C1 segment of cervical spinal cord (tissue), 14 donors: ENCODE measurements at regions not wholly inside any gene's neighbourhood (a gene's known extent, or its start where the extent isn't known, plus 50 kb on each side); places are given as distances from the start of the nearest gene placed in this dataset.
"Not testable (repeated sequence)": the region's sequence is repeated elsewhere in the genome, so short reads cannot be mapped to it uniquely, and the experiment has no call there.

Experiments
- DNase-seq, 14 donors: peaks; one replicate each; lab custom pipeline; 2025; lab: John Stamatoyannopoulos, UW

DNA sequence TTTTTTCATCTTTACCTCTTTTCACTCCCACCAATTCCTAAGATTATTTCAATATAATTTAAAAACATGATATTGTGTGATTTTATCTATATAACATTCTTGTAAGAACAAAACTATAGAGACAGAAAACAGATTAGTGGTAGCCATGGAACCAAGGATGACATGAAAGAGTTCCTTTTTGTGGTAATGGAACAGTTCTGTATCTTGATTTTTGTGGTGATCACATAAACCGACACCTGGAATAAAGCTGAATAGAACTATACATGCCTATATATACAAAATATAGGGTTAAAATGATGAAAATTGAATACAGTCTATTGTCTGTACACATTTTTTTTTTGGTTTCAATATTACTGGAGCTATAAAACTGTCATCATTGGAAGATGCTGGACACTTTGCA, 945.4 kb downstream of the SI start:
- DNase-seq, result no peak

DNA sequence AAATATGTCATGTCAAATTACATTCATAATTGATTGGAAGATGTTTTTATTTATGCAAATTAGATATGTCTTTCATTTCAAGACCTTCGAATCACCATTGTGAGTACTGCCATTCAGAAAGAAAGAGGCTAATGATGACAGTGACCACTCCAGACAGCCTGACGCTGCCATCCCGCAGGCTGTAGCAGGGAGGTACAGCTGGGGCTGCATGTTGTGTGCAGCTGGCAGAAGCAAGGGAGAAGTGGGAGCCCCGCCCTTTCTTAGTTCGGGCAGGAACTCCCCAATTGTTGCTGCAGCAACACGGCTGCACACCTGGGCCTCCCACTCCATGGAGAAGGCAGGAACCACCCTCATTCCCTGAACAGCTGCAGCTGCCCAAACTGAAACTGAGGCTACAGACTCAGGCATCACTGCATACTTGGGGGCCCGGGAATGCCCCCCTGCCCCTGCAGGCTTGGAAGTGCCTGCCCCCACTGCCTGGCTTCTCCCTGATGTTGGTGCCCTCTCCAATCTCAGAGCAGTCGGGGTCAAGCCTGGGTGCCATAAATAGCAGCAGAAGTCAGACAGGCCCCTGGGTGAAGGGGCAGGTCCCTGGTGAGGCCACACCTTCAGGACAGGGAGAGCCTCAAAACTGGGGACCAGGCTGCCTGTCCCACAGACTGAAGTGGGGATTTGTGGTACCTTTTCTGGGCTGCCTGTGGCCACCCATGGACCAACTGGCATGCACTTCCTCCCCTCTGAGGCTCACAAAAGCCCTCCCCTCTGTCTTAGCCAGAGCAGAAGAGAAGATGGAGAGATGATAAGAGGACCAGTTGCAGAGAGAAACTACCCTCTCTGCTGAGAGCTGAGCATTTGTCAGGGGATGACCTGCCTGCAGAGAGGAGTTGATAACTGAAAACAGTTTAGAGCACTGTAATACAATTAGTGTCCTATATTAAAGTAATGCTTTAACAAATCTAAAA, 964.6 kb downstream of the SI start:
- DNase-seq, result no peak

DNA sequence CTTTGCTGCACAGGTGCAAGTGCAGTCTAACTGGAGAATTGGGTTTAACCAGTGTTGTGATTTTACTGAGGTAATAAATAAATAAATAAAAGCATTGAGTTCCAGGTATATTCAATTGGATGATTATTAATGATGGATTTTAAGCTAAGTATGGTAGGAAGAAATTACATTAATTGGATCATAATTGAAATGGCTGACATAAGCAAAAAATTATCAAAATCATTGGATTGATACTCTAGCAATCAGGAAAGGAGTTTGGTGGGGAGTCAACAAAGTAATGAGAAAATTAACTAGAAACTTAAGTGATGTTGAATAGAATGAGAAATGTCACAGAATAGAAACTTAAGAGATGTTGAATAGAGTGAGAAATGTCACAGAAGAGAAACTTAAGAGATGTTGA, 981.9 kb downstream of the SI start:
- no peak for DNase-seq

DNA sequence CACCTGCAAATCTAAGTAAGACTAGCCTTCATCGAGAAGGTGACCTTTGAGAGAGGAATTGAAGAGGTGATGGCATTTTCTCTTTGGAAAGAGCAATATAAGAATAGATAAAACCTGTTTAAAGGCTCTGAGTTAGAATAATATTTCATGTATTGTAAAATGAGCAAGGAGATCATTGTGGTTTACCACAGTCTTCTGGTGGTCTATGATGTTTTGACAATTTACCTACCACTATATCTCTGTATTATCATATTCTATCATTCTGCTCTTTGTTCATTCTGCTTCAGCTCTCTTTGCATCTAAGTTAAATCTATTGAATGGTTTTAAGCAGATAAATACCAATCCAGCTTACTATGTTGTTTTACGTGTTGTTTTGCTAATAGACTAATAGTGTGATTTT, 982.3 kb downstream of the SI start:
- DNase-seq, result no peak

DNA sequence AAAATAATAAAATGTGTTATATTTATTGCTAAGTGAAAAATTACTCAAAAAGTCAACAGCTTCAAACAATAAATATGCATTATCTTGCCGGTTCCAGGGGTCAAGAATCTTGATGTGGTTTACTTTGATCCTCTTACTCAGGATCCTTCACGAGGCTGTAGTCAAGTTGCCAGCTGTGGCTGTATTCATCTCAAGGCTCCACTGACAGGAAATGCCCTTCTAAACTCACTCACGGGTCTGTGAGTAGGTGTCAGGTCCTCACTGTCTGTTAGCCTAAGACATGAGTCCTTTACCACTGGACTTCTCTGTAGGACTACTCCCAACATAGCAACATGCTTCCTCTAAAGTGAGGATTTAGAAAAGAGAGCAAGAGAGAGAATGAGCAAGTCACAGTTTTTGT, 983.0 kb downstream of the SI start:
- no peak for DNase-seq

DNA sequence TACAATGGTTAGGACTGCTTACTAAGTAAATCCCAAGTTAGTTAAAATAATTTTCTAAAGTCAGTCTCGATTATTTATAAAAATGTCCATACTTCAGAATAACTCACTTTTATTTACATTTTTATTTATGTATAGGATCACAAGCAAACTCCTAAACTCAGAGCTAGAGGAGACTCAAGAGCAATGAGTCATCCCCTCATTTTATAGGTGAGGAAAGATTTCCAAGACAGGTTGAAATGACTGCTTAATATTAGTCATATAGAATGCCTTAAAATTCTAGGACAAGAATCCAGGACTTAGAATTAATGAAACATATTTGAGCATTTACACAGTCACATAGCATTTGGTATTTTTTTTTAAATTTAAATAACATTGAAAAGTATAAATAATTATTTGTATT, 983.8 kb downstream of the SI start:
- no peak for DNase-seq

DNA sequence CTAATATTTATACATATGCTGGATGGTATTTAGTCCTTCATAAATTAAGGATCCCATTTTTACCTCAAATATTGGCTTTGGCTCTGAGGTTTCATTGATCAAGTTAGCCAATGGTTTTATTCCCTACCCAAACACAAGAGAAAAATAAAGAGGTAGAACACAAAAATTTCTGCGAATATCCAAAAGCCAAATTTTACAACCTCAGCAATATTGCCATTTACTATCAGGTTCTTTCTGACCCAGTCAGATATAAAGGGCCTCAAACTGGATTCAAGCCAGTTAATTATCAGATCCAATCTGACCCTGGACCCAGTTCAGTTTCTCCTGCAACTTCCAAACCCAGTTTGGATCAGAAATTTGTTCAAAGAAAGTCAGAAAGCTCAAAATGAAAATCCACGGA, 998.1 kb downstream of the SI start:
- no peak for DNase-seq

DNA sequence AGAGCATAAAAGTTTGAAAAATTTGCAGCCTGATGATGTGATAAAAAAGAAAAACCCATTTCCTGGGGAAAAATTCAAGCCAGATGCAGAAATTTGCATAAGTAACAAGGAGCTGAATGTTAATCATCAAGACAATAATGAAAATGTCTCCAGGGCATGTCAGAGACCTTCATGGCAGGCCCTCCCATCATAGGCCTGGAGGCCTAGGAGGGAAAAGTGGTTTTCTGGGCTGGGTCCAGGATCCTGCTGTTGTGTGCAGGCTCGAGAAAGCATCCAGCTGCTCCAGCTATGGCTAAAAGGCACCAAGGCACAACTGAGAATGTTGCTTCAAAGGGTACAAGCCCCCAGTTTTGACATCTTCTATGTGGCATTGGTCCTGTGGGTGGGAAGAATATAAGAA, 1014.0 kb downstream of the SI start:
- no peak for DNase-seq

DNA sequence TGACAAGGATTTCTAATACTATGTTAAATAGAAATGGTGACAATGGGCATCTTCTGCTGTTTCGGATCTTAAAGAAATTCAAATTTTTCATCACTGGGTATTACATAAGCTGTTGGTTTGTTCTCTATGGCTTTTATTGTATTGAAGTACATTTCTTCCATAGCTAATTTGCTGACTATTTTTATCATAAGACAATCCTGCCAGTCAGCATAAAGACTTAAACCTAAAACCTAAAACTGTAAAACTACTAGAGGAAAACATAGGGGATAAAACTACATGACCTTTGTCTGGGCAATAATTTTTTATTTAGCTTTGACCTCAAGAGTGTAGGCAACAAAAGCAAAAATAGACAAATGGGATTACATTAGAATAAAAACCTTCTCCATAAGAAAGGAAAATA, 1017.4 kb downstream of the SI start:
- no peak for DNase-seq

DNA sequence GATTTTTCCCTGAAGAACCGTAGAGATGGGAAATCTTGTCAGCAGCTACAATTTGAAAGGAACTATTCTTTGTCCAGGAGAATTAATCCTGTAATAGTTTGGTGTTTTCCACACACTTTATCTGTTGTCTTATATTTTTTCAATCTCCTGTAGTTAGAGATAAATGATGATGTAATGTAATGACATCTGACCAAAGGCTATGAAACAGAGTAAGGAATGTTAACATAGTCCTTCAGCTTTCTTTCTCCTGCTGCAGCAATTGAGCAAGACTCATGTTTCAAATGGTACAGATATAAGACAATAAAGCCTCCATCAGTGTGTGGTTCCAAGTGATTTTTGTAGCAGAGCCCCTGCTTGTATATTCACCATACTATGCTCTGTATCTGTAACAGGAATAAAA, 1028.4 kb downstream of the SI start:
- DNase-seq, result no peak

DNA sequence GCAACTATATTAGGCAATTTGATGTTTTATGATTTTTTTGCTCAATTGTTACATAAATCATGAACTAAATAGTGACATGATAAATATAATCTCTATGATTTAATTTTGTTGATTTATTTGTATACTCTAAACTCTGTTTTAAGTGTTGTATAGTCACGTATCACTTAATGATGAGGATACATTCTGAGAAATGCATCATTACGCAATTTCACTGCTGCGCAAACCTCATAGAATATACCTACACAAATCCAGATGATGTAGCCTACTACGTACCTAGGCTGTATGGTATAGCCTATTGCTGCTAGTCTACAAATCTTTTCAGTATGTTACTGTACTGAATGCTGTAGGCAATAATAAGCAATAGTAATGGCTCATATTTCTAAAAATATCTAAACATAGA, 1029.8 kb downstream of the SI start:
- no peak for DNase-seq

DNA sequence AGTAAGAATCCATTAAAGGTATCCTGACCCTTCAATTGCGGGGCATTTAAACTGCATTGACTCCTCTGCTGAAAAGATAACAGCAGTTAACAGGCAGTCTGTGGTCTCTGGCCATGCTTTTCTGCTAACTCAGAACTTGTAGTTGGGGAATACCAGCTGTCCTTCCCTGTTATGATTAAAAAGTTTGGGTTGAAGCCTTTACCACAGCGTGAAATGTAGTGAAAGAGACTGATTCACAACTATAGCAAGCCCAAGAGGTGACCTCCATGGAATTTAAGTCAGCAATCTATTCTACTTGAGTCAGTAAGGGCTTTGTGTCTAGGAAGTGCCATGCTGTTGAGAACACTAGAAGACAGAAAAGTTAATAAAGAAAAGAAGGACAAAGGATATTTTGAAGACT, 1037.3 kb downstream of the SI start:
- DNase-seq, result no peak

DNA sequence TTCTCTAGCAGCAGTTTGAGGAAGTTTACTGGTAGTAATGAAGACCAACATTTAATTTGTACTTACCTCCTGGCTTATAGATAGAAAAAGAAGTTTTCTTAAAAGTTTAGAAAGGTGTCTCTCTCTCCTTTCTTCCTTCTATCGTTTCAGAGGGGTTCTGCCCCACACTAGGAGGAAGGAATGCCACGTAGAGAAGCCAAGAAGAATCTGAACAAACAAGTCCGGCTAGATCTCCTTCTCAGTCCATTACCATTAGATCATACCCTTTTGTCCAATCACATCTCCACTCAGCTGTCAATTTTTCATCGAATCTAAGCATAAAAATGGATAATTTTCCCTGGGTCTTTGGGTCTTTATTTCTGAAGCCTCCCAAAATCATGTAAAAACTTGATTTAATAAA, 1048.1 kb downstream of the SI start:
- DNase-seq, result no peak

DNA sequence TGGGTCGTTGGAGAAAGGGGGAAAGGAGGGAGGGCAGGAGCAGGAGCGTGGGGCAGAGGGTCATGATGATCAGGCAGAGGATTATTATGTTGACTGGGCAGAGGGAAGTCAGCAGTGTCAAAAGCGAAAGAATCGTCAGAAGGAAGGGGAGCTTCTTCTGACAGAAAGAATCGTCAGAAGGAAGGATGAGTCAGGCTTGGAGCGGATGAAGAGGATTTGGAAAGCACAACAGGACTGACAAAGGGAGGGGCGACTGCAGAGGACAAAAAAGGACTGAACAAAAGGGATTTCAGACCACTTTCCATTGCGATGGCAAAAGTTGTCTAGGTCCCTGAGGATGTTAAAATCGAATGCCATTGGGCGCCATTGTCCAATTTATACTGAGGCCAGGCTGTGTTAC, 1053.5 kb downstream of the SI start:
- no peak for DNase-seq

DNA sequence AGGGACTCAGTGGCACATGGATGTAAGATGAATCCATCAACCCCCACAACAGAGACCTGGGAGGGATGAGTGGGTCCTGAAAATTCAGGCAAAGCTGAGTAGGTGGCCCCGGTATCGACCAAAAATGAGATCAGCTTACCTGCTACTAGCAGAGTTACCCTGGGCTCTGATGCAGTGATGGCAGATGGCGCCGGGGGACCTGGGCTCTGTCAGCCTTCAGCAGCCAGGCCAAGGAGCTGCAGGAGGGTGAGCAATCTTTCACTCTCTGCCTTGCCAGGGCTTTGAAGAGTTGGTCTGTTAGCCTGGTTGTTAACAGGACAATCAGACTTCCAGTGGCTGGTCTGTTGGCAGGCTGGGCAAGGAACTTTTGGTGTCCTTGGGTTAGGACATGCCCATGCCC, 1054.8 kb downstream of the SI start:
- no peak for DNase-seq

DNA sequence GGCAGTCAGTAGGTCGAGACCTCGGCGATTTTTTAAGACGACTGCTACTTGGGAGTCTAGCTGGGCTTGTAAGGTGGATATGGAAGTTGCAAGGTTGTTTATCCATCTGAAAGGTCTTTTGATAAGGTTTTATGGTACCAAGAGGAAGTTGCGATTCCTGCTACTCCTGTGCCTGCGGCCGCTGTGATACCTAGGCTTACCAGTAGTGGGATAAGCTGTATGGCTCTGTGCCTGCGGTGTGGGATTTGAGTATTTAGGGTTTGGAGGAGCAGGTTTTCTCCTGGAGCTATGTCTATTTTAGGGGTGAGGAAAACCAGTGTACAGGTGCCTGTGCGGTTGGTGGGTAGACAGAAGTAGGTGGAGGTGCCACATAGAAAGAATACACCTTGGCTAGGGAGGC, 1059.8 kb downstream of the SI start:
- no peak for DNase-seq

DNA sequence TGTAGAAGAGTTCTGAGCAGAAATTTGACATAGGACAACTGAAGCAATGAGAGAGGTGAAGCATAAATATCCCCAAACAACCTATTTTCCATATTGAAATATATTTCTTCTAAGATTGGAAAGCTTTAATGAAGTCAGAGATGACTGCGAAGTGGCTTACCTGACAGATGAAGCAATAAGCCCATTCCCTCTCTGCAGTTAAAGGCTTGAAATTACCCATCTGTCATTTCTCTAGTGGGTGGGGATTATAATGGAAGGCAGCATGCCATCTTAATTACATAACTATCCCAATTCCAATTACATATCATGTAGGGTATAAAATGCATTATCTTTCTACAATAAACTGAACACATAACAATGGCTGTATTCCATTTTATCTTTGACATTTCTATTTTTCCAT, 1070.5 kb downstream of the SI start:
- no peak for DNase-seq

DNA sequence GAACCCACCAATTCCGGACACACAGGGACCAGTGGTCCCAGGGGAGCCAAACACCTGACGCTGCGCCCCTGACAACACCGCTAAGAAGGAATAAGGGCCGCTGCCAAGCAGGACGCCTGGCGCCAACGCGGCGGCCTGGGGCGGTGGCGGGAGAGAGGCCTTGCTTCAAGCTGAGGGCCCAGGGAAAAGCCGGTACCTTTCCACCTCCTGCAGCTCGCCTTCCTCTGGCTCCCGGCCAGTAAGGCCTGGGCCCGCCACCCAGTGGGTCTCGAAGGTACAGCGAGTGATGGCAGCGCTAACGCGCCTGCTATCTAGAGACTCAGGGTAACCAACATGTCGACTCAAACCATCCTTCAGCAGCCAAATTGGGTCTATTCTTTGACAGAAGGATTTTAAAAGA, 1074.1 kb downstream of the SI start:
- DNase-seq, result no peak

DNA sequence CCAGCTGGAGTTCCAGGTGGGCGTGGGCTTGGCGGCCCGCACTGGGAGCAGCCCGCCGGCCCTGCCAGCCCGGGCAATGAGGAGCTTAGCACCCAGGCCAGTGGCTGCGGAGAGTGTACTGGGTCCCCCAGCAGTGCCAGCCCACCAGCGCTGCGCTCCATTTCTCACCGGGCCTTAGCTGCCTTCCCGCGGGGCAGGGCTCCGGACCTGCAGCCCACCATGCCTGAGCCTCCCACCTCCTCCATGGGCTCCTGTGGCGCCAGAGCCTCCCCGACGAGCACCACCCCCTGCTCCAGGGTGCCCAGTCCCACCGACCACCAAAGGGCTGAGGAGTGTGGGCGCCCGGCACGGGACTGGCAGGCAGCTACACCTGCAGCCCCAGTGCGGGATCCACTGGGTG, 1075.3 kb downstream of the SI start:
- DNase-seq, result not testable (repeated sequence)

DNA sequence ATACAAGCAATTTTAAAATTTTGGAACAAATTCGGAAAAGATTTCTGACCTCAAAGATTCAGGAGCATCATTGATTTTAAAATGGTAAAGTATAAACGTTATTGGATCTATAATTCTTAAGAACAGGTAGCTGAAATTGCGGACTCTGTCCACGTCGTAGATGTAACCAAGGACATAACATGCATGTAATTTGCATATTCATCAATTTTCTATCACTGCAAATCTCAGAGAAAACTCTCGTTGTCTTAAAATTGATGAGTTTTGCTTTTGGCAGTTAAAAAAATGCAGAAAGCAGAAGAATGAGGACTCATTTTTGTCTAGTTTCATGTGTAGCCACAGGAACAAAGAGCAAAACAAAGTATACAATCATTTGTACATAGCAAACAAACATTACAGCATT, 1094.4 kb downstream of the SI start:
- no peak for DNase-seq

DNA sequence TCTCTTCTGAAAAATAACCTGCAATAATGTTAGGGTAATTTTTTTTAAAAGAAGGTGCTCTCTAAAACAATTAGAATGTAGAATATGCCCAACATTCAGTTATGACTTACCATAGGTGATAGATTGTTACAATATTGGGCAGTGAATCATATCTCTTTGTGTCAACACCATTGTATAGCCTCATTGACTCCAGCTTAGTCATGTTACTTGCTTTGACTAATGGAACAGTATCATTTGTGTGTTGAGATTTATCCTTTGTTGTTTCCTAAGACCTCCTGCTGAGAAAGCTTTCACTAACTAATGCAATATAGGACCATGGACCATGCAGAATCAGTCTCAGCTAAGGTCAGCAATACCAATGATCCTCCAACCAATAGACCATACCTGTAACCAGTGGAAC, 1106.4 kb downstream of the SI start:
- no peak for DNase-seq

DNA sequence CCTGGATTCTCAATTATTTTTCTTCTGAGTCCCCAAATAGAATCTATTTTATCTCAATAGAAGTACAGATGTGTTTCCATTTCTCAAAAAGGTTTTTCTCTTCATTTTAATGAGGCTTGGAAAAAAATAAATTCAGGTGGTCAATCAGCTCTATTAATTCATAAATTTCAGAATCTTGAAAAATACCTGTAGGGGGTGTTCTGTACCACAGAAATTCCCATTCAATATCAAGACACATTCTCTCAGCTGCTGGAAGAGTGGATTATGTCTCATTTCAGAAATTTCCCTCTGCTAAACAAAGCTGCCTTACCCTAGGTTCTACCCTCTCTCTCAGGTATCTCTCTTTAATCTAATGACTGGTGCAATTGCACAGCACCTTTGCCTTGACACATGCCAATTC, 1121.2 kb downstream of the SI start:
- no peak for DNase-seq

DNA sequence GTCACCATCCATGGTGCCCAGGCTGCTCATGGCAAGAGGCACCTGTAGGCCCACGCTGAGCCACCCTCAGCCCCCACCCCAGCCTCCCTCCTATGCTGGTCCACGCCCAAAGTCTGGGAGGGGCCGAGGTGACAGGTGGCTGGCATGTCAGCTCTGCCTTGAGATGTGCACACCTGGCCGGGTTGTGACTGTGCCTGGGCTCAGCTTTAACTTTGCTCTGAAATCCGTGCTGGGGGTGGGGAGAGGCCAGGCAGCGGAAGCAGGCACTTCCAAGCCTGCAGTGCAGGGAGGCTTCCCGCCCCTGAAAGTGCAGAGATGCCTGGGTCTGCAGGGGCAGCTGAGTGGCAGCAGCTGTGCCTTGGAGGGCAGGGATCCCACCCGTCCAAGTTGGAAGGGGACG, 1124.8 kb downstream of the SI start:
- no peak for DNase-seq

DNA sequence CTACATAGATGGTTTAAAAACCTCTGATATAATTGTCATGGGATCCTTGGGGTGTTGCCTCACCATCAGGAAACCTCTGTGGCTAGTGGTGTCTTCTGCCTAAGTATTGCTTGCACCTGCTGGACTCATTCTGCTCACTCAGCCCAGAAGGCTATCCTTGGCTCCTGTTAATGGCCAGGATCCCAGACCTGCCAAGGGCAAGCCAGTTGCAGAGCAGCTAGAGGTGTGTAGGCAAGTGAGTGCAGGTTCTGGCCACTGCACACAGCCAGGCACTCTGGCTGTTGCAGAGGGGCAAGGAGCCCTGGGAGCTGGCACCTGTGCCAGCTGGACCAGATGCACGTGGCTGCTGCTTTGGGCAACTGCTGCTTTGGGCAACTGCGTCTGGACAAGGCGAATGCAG, 1125.8 kb downstream of the SI start:
- DNase-seq, result no peak
